ENCODE measurements at regions not wholly inside any gene's neighbourhood (a gene's known extent, or its start where the extent isn't known, plus 50 kb on each side); places are given as distances from the start of the nearest gene placed in this dataset.
"Not testable (repeated sequence)": the region's sequence is repeated elsewhere in the genome, so short reads cannot be mapped to it uniquely, and the experiment has no call there.

DNA sequence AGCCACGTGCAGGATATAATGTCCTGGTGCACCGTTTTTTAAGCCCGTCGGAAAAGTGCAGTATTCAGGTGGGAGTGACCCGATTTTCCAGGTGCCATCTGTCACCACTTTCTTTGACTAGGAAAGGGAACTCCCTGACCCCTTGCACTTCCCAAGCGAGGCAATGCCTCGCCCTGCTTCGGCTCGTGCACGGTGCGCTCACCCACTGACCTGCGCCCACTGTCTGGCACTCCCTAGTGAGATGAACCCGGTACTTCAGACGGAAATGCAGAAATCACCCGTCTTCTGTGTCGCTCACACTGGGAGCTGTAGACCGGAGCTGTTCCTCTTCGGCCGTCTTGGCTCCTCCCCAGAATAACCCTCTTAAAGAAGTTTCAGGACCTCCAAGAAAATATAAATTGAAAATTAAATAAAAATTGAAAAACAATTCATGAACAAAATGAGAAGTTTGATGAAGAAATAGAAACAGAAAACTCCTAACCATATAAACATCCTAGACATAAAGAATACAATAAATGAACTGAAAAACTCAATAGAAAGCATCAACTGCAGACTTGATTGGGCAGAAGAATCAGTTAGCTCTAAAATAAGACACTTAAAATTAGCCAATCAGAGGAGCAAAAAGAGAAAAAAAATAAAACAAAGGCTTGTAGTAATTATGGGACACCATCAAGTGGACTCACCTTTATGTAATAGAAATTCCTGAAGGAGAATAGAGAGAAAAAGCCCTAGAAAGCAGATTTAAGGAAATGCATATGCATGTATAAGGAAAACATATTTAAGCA lies 249.3 kb upstream of the GOT2 start:
- DNase-seq: not testable (repeated sequence)

DNA sequence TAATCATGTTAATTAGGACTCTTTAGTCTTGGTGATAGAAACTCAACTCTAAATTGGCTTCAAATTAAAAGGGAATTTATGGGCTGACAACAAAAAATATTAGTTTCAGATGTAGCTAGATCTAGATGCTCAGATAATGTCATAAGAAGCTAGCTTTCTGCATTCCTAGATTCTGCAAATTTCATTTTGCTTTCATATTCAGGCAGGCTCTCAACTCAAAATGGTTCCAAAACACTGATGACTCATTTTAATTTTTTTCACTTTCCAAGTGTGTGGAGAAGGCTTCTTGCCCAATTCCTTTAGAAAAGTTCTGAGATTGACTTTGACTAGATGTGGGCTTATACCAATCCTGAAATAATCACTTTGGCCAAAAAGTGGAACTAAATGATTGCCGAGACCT lies 236.7 kb upstream of the GOT2 start:
- DNase-seq: no peak

DNA sequence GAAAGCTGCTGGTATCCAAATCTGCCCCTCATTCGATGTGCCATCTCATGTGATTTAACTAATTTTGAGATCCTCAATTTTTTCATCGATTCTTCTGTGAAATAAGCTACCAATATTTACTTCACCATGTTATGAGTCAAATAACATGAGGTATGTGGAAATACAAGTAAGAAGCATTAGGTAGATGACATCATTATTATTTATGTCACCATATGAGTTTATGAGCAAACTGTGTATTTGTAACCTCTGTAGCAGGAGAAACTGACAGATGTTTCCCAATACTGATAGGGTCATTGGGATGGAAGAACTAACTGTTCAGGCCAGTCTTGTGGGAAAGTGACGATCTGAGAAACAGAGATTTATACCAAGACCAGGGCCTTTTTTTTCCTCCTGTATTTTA lies 229.4 kb upstream of the GOT2 start:
- no peak for DNase-seq

DNA sequence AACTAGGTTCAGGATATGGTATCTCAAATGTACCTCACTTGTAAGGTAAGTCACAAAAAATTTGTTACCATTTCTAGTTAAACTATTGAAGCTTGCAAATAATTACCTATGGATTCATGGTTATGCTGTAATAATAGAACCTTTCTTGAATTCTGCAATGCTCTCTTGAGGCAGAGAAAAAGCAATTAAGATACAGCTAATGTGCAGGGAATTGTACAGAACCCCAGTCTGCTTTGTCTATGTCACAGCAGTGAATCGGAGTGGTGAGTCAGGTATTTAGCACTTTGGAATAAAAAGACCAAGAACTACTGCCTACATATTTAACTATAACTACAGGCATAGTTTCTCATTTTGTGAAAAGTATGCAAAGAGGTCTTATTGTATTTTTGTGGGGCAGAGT lies 228.7 kb upstream of the GOT2 start:
- no peak for DNase-seq

DNA sequence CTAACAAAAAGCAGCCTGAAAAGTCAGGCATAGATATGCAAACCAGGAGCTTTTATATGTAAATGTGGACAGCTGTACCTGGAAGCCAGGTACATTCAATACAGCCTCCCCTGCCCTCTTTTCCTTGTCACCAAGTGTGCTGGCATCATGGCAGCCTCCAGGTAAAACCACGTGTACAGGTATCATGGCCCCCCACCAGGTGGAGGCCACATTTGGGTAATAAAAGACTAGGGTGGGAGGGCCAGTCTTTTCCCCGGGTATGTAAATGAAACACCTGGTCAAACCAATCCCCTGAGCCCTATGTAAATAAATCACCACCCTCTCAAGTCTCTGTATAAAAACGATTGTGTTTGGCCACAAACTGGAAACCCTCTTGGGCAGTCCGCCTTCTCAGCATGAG lies 226.4 kb upstream of the GOT2 start:
- no peak for DNase-seq

DNA sequence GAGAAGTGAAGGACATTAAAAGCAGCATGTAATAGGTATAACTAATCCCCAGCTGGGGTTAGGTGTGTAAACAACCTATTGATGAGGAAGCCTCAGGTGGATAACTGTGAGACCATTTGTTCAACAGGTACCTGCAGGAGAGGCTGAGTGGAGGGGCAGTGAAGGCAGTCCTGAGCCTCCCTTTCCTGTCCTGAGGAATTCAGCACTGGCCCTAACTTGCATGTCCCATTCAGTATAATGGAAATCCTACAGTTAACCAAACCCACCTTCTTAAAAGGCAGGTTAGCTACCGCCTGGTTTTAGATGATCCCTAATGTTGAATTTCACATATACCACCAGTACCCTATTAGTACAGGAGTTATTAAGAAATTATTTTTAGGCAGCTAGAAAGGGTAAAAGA lies 225.9 kb upstream of the GOT2 start:
- DNase-seq: no peak

DNA sequence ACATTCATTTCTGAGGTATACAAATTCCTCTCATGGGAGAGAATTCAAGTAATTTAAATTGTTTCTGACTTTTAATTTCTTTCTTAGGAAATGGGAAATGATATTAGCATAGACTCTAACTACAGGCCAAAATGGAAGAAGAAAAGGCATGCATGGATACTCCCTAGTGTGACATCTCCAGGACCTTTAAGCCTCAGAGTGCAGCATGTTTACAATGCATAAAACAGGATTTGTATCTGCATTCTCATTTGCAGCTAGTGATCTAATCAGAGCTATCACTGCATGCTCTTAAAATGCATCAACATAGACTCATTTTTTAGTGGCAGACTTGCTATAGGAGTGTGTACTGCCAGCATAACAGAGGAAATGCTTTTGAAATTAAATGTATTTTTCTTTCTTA lies 224.6 kb upstream of the GOT2 start:
- DNase-seq: no peak

DNA sequence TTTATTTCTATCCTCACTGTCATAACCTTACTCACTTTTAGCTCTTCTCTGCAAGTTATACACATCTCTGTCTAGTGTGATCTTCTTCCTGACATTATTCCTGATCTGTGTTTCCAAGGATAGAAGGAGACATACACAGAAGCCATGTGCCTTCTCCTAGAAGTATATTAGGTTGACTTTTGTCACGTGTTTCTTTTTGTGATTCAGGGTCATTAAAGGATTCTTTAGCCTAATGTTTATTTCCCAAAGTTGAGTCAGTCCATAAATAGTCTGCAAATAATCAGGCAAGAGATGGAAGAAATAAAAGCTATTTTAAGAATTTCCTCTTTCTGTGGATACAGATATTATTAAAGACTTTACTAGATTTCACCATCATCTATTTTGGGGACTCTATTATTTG lies 214.1 kb upstream of the GOT2 start:
- DNase-seq: no peak

DNA sequence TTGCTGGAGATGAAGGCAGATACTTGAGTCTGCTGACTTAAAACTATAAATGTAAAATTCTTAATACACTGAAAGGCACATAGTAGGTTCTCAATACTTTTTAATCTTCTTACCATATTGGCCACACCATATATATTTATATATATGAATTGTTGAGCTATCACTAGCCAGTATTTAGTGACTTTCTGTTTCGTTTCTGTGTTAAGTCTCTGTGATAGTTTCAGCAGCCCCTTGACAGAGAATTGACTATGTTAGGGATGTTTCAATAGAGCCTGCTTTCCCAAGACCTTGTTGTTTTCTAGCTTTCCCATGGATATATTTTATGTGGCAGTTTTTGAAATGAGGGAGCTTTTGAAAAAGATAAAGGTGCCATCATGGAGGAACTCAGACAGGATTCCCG lies 206.5 kb upstream of the GOT2 start:
- no peak for DNase-seq

DNA sequence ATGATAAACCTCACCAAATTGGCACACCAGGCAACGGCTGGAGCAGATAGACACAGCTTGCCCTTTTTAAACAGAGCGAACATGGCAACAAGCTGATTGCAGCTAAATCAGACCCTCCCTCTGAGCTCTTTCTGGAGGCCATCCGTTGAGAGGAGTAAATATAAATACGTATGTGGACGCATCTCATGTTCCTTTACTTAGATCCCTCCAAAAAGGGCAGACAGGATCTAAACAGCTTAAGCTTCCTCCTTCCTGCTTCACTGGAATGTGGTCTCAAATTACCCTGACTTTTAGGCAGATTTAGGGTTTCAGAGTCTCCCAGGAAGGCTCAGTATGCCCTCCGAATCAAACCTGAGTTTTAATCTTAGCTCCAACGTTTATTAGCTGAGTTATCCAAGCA lies 204.7 kb upstream of the GOT2 start:
- DNase-seq: no peak

DNA sequence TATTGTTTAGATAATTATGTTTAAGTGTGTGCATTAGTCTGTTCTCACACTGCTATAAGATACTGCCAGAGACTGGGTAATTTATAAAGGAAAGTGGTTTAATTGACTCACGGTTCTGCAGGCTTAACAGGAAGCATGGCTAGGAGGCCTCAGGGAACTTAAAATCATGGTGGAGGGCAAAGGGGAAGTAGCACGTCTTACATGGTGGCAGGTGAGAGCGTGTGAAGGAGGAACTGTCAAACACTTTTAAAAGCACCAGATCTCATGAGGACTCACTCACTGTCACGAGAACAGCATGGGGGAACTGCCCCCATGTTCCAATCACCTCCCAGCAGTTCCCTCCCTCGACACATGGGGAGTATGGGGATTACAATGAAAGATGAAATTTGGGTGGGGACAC lies 203.5 kb upstream of the GOT2 start:
- no peak for DNase-seq

DNA sequence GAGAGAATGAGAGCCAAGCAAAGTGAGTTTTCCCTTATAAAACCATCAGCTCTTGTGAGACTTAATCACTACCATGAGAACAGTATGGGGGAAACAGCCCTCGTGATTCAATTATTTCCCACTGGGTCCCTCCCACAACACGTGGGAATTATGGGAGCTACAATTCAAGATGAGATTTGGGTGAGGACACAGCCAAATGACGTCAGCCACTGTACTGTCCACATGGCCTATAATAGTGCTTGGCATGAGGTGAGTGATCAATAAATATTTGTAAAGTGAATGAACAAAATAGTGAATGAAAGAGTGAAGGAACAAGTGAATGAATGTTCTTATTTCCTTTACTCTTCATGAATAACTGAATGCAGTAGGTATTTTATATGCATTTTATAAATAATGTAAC lies 199.1 kb upstream of the GOT2 start:
- DNase-seq: no peak

DNA sequence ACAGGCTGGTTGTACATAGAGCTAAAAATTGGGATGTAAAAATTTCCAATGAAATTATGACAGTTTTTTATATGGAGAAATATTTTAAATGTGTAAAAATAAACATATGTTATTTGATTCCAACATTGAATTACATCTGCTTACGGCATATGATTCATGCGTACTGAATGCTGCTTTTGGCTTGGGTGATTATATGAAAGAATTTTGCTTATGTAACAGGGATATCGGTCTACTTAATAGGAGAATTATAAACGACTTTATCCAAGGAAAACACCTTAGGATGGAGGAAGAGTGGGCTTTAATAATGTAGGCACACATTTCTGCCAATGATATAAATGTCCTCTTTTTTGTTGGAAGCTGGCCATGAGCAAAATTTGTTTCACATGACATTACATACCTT lies 197.3 kb upstream of the GOT2 start:
- DNase-seq: no peak

DNA sequence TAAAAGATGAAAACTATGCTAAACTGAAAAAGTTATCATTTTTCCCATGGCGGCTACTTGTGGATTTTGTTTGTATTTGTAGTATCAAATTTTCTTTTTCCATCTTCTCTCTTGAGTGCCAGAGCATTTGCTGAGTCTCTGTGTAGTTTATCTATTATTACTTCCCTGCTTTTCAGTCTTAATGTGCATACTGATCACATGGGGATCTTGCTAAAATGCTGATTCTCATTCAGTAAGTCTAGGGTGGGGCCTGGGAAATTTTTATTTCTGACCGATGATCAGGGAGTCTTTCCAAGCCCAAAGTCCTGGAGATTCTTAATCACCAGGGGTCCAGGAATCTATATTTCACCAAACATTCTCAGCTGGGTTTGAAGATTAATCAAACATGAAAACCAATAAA lies 189.0 kb upstream of the GOT2 start:
- DNase-seq: no peak

DNA sequence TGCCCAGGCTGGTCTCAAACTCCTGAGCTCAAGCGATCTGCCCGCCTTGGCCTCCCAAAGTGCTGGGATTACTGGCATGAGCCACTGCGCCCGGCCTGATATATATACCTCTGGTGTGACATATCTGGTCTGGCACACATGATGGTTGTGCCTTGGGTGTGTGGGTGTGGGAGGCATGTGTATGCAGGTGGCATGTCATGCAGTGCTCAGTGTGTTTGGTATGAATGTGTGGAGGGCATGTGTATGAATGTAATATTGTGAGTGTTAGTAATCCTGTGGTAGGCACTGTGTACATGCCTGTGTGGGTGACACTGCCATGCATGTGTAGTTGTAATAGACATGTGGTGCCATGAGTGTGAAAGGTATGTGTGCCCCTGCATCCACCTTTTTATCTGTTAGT lies 179.3 kb upstream of the GOT2 start:
- no peak for DNase-seq

DNA sequence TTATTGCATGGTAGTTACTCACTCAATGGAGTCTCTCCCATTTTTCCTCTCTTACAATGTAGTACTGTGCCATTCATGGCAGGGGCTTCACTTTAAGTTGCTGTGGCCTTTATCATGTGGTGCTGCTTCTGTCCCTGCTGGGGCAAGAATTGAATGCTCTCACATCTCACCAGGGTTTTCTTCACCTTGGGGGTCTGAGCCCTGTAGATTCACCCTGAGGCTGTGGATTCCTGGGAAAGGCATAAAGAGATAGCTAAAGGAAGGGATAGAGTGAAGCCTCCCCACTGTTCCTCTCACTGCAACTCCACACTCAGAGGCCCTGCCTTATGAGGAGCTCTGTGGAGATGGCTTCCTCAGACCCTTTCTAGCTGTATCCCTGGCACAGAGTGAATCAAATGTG lies 178.5 kb upstream of the GOT2 start:
- no peak for DNase-seq

DNA sequence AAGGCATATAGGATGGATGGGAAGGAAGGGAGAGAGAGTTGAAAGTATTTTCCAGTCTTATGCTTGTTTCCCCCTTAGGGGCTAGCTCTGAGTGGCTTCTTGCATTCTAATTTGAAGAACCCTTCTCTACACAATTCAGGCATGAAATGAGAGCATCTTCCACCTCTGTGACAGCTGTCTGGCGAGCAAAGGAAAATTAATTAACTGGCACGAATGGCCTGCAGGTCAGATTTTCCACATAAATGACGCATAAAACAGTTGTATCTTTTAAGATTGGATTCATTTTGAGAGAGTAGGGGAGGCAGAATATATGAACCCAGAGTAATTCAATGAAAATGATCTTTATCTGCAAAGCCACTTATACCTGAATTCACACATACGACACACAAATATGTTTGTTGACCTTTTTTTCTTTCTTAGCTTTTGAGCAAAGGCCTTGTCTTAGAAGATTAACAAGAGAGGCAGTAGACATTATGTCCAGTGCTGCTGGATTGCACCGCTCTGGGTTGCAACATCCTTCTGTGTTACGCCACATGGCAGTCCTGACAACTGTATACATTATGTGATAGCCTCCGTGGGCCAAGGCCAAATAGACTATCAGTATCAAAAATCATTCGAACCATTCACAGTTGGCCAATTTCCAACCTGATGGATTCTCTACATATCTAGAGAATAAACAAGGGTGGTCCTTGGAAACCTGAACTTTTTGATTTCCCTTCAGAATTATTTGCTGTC lies 173.0 kb upstream of the GOT2 start:
- DNase-seq: no peak

DNA sequence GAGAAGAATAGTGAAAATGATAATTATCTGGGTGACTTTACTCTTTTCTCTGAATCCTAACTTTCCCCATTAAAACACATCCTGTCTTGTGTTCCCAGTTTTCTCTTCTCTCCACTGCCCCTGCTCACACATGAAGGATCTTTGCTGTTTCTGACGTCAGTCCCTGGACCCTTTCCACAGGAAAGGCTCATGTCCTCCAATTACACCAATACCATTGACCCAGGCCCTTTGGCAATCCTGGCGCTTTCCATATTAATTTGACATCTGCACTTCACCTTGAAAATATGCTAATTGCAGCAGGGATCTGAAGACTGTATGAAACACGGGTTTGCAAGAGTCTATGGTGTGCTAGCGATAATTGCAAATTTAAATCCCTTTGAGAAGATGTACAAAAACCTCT lies 170.2 kb upstream of the GOT2 start:
- DNase-seq: no peak

DNA sequence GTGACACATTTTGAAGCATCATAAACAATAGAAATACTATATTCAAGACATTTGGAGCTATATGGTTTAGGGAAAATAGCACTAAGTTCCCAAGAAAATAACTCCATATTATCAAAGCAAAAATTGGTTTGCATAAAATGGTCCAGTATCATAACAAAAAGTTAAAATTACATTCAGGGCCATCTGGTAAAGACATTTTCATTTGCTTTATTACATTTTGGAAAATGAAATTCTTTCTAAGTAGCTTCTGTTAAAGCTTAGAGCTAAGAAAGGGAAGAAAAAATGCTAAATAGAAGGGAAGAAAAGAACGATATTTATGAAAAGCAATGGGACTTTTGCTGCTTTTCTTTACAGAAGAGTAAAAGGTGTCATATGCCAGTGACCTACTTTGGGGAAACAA lies 155.4 kb upstream of the GOT2 start:
- DNase-seq: no peak

DNA sequence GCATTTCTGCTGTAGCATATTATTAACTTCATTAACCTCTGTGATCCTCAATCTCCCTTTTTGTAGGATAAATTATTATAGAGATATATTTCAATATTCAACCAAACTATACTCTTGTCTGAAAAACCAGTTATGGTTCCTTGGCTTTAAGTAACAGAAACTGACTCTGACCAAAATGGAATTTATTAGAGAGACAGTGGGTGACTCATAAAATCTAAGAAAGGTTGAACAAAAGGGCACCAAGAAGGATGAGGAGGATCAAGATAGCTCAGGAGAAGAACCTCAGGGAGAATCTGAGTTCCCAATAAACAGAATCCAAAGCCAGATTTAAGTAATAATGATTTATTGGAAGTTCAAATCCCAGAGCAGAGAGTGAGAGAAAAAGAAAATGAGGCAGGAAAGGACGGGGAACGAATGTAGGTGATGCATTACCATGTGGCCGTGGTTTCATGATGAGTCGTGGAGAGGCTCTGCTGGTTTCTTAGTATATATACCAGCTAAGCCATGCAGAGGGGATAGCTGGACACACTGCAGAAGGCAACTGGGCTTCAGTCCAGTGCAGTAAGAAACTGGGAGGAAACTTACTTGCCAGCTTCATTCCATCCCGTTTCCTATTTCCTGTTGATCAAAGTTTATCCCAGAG lies 151.5 kb upstream of the GOT2 start:
- no peak for DNase-seq

DNA sequence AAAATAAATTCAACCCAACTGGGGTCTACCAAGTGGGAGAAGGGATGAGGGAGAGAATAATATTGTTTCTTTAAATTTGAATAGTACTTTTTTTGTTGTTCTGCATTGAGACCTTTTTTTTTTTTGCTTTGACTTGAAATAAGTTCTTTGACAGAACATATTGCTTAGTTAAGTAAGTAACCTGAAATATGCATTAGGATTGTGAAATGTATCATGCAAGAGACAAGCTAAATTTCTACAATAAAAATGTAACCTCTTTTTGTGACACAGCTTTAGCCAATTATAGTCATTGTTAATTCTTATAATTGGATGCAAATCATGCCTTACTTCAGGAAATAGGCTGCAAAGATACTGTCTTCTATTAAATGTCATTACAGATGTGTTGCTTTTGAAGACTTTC lies 150.0 kb upstream of the GOT2 start:
- DNase-seq: no peak

DNA sequence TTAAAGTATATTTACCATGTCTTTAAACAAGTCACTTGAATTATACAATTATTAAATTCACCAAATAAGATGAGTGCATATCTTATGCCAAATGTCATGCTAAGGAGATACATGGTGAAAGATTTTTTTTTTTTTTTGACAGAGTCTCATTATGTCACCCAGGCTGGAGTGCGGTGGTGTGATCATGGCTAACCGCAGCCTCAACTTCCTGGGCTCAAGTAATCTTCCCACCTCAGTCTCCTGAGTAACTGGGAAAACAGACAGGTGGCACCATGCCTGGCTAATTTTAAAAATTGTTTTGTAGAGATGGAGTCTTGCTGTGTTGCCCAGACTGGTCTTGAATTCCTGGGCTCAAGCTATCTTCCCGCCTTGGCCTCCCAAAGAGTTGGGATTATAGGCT lies 149.0 kb upstream of the GOT2 start:
- no peak for DNase-seq

DNA sequence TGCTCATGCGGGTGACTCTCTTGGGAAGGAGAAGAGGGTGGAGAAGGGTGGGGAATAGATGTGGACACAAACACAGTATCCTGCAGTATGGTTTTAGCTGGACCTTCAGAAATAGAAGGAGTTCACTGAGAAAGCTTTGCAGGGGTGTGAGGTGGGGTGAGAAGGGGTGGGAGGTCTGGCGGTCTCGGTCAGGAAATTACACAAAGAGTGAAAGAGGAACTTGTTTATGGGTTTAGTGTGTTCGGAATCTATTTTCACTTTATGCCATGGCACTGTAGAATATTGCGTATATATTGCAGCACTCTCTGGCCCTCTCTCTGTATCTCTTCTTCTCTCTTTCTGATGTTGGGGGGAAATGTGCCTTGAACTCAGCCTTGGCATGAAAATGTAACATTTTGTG lies 148.2 kb upstream of the GOT2 start:
- no peak for DNase-seq

DNA sequence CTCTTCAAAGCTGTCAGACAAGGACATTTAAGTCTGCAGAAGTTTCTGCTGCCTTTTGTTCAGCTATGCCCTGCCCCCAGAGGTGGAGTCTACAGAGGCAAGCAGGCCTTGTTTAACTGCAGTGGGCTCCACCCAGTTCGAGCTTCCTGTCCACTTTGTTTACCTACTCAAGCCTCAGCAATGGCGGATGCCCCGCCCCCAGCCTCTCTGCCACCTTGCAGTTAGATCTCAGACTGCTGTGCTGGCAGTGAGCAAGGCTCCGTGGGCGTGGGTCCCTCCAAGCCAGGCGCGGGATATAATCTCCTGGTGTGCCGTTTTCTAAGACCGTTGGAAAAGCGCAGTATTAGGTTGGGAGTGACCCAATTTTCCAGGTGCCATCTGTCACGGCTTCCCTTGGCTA lies 144.5 kb upstream of the GOT2 start:
- not testable (repeated sequence) for DNase-seq
